WTC11 (cell line): ENCODE measurements at regions not wholly inside any gene's neighbourhood (a gene's known extent, or its start where the extent isn't known, plus 50 kb on each side); places are given as distances from the start of the nearest gene placed in this dataset.

ENCODE experiments used
- ATAC-seq: fragments of 200-7000 bp; cut with Tn5 transposase; 2 replicates; pipeline ENCODE4 v1.10.0; 2021; ENCODE audit warnings: mild to moderate bottlenecking, moderate library complexity
- CTCF ChIA-PET: fragments of 300-600 bp; sonication (Branson Sonifier 250); formaldehyde crosslinking; loops from one replicate; lab custom pipeline; 2021; ENCODE audit warnings: antibody characterized with exemption; lab: Charles Lee
- POLR2A ChIA-PET: fragments of 350-600 bp; sonication (Branson Sonifier 250); formaldehyde crosslinking; loops from one replicate; lab custom pipeline; 2021; ENCODE audit warnings: antibody characterized with exemption; lab: Charles Lee
- DNase-seq: peaks from one replicate; pipeline ENCODE4 v3.0.0; 2021; ENCODE audit warnings: low spot score
- H3K27ac Mint-ChIP-seq: 2 replicates; pipeline ENCODE4 v1.8.0; 2021; ENCODE audit warnings: mixed read lengths
- H3K27me3 Mint-ChIP-seq: 2 replicates; pipeline ENCODE4 v1.8.0; 2021; ENCODE audit warnings: low read depth, mild to moderate bottlenecking, moderate library complexity, mixed read lengths
- H3K36me3 Mint-ChIP-seq: 2 replicates; pipeline ENCODE4 v1.8.0; 2021; ENCODE audit warnings: mixed read lengths
- H3K4me1 Mint-ChIP-seq: 2 replicates; pipeline ENCODE4 v1.8.0; 2022; ENCODE audit warnings: mixed read lengths
- H3K4me3 Mint-ChIP-seq: 2 replicates; pipeline ENCODE4 v1.8.0; 2021; ENCODE audit warnings: mild to moderate bottlenecking, moderate library complexity, mixed read lengths
- H3K9me3 Mint-ChIP-seq: 2 replicates; pipeline ENCODE4 v1.8.0; 2021; ENCODE audit warnings: mixed read lengths
- ARID4B ChIP-seq: sonication (generic); formaldehyde crosslinking; IDR thresholded peaks from 2 replicates; pipeline ENCODE4 v1.8.0; 2023; ENCODE audit warnings: missing genetic modification reagents, mild to moderate bottlenecking, borderline replicate concordance
- ATF1 ChIP-seq: sonication (generic); formaldehyde crosslinking; IDR thresholded peaks from 2 replicates; pipeline ENCODE4 v1.8.1; 2023; ENCODE audit warnings: mild to moderate bottlenecking, moderate library complexity, missing genetic modification reagents
- CBFB ChIP-seq: sonication (generic); formaldehyde crosslinking; IDR thresholded peaks from 2 replicates; pipeline ENCODE4 v1.8.1; 2022; ENCODE audit warnings: mild to moderate bottlenecking, low read depth, missing genetic modification reagents
- CTCF ChIP-seq: fragments of 200-600 bp; IDR thresholded peaks from 2 replicates; pipeline ENCODE4 v1.8.0; 2022; ENCODE audit warnings: antibody characterized with exemption
- ELF4 ChIP-seq: sonication (generic); formaldehyde crosslinking; IDR thresholded peaks from 2 replicates; pipeline ENCODE4 v1.8.1; 2022; ENCODE audit warnings: low read depth, mild to moderate bottlenecking, moderate library complexity, missing genetic modification reagents
- FOXJ3 ChIP-seq: sonication (generic); formaldehyde crosslinking; IDR thresholded peaks from 2 replicates; pipeline ENCODE4 v1.9.0; 2021; ENCODE audit warnings: missing genetic modification reagents, mild to moderate bottlenecking, borderline replicate concordance
- HMGXB4 ChIP-seq: sonication (generic); formaldehyde crosslinking; IDR thresholded peaks from 2 replicates; pipeline ENCODE4 v1.8.1; 2023; ENCODE audit warnings: mild to moderate bottlenecking, moderate library complexity, missing genetic modification reagents
- MXD4 ChIP-seq: fragments of 250-450 bp; sonication (Bioruptor Pico); IDR thresholded peaks from 2 replicates; pipeline ENCODE4 v1.8.0; 2021; ENCODE audit warnings: mild to moderate bottlenecking, moderate library complexity, borderline replicate concordance
- NFATC4 ChIP-seq: fragments of 250-450 bp; sonication (Bioruptor Pico); IDR thresholded peaks from 2 replicates; pipeline ENCODE4 v1.9.0; 2021; ENCODE audit warnings: mild to moderate bottlenecking
- NFE2L1 ChIP-seq: sonication (generic); formaldehyde crosslinking; IDR thresholded peaks from 2 replicates; pipeline ENCODE4 v1.8.1; 2023; ENCODE audit warnings: missing genetic modification reagents
- NR2C2 ChIP-seq: sonication (generic); formaldehyde crosslinking; IDR thresholded peaks from 2 replicates; pipeline ENCODE4 v1.8.0; 2022; ENCODE audit warnings: mild to moderate bottlenecking, missing genetic modification reagents
- PRRX2 ChIP-seq: fragments of 250-450 bp; sonication (Bioruptor Pico); IDR thresholded peaks from 2 replicates; pipeline ENCODE4 v1.8.0; 2021; ENCODE audit warnings: mild to moderate bottlenecking
- SMAD4 ChIP-seq: sonication (generic); formaldehyde crosslinking; IDR thresholded peaks from 2 replicates; pipeline ENCODE4 v1.8.0; 2022; ENCODE audit warnings: mild to moderate bottlenecking, missing genetic modification reagents
- TEAD1 ChIP-seq: sonication (generic); formaldehyde crosslinking; IDR thresholded peaks from 2 replicates; pipeline ENCODE4 v1.8.0; 2022; ENCODE audit warnings: mild to moderate bottlenecking, missing genetic modification reagents
- ZNF138 ChIP-seq: sonication (generic); formaldehyde crosslinking; conservative IDR thresholded peaks from 2 replicates; pipeline ENCODE4 v1.8.1; 2022; ENCODE audit warnings: mild to moderate bottlenecking, moderate library complexity, missing genetic modification reagents
- TF ChIP-seq, protein P1 (sequence below): fragments of 250-450 bp; sonication (Bioruptor Pico); IDR thresholded peaks from 2 replicates; pipeline ENCODE4 v1.9.0; 2021; ENCODE audit warnings: mild to moderate bottlenecking, borderline replicate concordance
- TF ChIP-seq, protein P2 (sequence below): sonication (generic); formaldehyde crosslinking; IDR thresholded peaks from 2 replicates; pipeline ENCODE4 v1.8.0; 2023; ENCODE audit warnings: missing genetic modification reagents

DNA sequence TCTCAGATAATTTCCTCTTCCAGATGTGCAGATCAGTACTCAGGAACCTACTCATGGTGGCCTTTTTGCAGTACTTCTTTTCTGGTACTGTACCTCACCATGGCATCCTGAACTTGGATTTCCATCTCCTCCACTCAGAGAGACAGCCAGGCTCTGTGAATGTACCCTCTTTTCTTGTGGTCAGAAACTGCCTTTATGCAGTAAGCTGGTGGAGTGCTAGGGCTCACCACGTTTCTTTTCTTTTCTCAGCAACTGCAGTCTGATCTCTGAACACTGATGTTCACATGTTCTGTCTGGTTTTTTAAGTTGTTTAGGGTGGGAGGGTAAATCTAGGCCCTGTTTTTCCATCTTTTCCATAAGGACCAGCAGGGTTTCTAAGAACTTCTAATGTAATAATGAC lies 99.8 kb upstream of the NRXN3 start:
- DNase-seq (no peak), ATAC-seq (no peak)
- POLR2A ChIA-PET: no interaction called here
- Mint-ChIP-seq H3K4me3 (no peak overlapping the region), H3K27me3 (no peaks in the 10 kb centered on the region), H3K27ac (no peak overlapping the region), H3K36me3 (no peaks in the 10 kb centered on the region)
- TF ChIP-seq ARID4B: no peak
- no peak for TF ChIP-seq CBFB (CRISPR knock-in tag)
- TF ChIP-seq PRRX2 (CRISPR knock-in tag): no peak
- no peak for TF ChIP-seq ELF4 (CRISPR knock-in tag)
- no peak for TF ChIP-seq SMAD4 (CRISPR knock-in tag)
- TF ChIP-seq CTCF: no peak
- TF ChIP-seq, all 79 proteins: peak for 0
- CTCF ChIA-PET: no interaction called here
- no peaks in the 10 kb centered on the region for H3K9me3 Mint-ChIP-seq
- 0 out of 2 replicates have a peak, but pooled peaks cover 4% of the 10 kb centered on the region for H3K4me1 Mint-ChIP-seq

DNA sequence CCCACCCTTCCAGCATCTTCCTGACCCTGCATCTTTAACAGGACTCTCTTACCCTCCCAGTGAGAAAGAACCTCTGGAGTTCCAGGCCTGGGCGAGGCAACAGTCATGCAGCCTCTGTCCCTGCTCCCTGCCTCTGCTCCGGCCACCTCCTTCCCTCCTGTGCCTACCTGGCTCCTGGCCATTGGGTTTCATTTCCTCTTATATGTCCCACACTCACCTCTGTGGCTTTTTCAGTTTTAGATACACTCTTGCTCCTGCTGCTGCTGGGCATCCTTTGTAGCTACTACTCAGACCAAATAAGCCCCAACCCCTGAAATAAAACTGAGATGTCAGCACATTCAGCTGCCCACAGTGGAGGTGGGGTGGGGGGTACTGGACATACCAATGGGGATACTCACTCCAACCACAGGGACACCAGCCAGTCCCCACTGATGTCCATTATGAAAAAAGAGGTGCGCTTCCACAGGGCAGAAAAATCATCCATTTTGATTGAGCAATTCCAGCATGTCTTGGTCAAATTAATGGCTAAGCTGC lies 99.1 kb upstream of the NRXN3 start:
- no peak overlapping the region for H3K4me3 Mint-ChIP-seq
- ATAC-seq (no peak), DNase-seq (no peak)
- ChIA-PET POLR2A (interaction anchor here (0.5 kb wide), 1 partner anchor 713 kb away, joined by 3 read pairs; no protein-coding TSS in a partner anchor), CTCF (interaction anchor here (0.6 kb wide), 1 partner anchor 45 kb away, joined by 3 read pairs; no protein-coding TSS in a partner anchor)
- no peak for TF ChIP-seq HMGXB4 (CRISPR knock-in tag)
- no peaks in the 10 kb centered on the region for H3K9me3 Mint-ChIP-seq
- 0 out of 2 replicates have a peak, but pooled peaks cover 4% of the 10 kb centered on the region for H3K4me1 Mint-ChIP-seq
- H3K36me3 Mint-ChIP-seq: no peaks in the 10 kb centered on the region
- no peaks in the 10 kb centered on the region for H3K27me3 Mint-ChIP-seq
- no peak overlapping the region for H3K27ac Mint-ChIP-seq

DNA sequence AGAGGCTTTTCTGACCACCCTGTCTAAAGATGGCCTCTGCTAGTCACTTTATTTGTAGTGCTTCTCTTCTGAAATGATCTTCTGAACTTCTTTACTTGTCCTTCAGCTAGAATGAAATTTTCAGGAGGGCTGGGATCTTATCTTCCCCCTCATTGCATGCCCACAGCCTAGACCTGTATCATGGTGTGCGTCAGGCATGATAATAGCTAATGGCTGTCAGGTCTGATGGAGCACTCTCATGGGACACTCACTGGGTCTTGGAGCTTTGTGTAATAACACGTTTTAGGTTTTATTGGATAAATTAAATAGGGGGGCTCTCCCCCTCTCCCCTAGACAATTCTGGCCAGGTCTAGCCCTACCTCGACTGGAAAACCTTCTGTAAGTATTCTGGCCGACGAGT lies 97.1 kb upstream of the NRXN3 start:
- Mint-ChIP-seq H3K4me1 (0 out of 2 replicates have a peak, but pooled peaks cover 4% of the 10 kb centered on the region), H3K27ac (no peak overlapping the region), H3K27me3 (no peaks in the 10 kb centered on the region), H3K4me3 (no peak overlapping the region), H3K9me3 (no peaks in the 10 kb centered on the region), H3K36me3 (no peaks in the 10 kb centered on the region)
- no peak for DNase-seq
- ATAC-seq: no peak
- ChIA-PET CTCF (interaction anchor here (1.0 kb wide), 1 partner anchor 51 kb away, joined by 3 read pairs; no protein-coding TSS in a partner anchor), POLR2A (interaction anchor here (0.6 kb wide), 1 partner anchor 14 kb away, joined by 3 read pairs; no protein-coding TSS in a partner anchor)
- TF ChIP-seq NFATC4 (no peak), FOXJ3 (no peak), ZNF138 (CRISPR knock-in tag) (no peak), NFE2L1 (no peak), ATF1 (CRISPR knock-in tag) (no peak), TEAD1 (CRISPR knock-in tag) (no peak), NR2C2 (CRISPR knock-in tag) (no peak), MXD4 (no peak)
- TF ChIP-seq, protein P1, sequence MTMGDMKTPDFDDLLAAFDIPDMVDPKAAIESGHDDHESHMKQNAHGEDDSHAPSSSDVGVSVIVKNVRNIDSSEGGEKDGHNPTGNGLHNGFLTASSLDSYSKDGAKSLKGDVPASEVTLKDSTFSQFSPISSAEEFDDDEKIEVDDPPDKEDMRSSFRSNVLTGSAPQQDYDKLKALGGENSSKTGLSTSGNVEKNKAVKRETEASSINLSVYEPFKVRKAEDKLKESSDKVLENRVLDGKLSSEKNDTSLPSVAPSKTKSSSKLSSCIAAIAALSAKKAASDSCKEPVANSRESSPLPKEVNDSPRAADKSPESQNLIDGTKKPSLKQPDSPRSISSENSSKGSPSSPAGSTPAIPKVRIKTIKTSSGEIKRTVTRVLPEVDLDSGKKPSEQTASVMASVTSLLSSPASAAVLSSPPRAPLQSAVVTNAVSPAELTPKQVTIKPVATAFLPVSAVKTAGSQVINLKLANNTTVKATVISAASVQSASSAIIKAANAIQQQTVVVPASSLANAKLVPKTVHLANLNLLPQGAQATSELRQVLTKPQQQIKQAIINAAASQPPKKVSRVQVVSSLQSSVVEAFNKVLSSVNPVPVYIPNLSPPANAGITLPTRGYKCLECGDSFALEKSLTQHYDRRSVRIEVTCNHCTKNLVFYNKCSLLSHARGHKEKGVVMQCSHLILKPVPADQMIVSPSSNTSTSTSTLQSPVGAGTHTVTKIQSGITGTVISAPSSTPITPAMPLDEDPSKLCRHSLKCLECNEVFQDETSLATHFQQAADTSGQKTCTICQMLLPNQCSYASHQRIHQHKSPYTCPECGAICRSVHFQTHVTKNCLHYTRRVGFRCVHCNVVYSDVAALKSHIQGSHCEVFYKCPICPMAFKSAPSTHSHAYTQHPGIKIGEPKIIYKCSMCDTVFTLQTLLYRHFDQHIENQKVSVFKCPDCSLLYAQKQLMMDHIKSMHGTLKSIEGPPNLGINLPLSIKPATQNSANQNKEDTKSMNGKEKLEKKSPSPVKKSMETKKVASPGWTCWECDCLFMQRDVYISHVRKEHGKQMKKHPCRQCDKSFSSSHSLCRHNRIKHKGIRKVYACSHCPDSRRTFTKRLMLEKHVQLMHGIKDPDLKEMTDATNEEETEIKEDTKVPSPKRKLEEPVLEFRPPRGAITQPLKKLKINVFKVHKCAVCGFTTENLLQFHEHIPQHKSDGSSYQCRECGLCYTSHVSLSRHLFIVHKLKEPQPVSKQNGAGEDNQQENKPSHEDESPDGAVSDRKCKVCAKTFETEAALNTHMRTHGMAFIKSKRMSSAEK (CRISPR knock-in tag): no peak
- TF ChIP-seq, protein P2, sequence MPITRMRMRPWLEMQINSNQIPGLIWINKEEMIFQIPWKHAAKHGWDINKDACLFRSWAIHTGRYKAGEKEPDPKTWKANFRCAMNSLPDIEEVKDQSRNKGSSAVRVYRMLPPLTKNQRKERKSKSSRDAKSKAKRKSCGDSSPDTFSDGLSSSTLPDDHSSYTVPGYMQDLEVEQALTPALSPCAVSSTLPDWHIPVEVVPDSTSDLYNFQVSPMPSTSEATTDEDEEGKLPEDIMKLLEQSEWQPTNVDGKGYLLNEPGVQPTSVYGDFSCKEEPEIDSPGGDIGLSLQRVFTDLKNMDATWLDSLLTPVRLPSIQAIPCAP (CRISPR knock-in tag): no peak
